GM21526 (cell line): ENCODE measurements at regions not wholly inside any gene's neighbourhood (a gene's known extent, or its start where the extent isn't known, plus 50 kb on each side); places are given as distances from the start of the nearest gene placed in this dataset.

Source experiments
- ATAC-seq: cut with Tn5 transposase; IDR thresholded peaks from one replicate; pipeline ENCODE4 v1.9.1; 2021; ENCODE audit warnings: moderate library complexity; ENCODE audit not compliant: unreplicated experiment, low FRiP score

GRCh38 chr14:62126879-62127478, 364.8 kb downstream of the SNAPC1 start:
- peak; percentile 78 for ATAC-seq

GRCh38 chr14:62130441-62130840, 368.2 kb downstream of the SNAPC1 start:
- no peak for ATAC-seq

DNA sequence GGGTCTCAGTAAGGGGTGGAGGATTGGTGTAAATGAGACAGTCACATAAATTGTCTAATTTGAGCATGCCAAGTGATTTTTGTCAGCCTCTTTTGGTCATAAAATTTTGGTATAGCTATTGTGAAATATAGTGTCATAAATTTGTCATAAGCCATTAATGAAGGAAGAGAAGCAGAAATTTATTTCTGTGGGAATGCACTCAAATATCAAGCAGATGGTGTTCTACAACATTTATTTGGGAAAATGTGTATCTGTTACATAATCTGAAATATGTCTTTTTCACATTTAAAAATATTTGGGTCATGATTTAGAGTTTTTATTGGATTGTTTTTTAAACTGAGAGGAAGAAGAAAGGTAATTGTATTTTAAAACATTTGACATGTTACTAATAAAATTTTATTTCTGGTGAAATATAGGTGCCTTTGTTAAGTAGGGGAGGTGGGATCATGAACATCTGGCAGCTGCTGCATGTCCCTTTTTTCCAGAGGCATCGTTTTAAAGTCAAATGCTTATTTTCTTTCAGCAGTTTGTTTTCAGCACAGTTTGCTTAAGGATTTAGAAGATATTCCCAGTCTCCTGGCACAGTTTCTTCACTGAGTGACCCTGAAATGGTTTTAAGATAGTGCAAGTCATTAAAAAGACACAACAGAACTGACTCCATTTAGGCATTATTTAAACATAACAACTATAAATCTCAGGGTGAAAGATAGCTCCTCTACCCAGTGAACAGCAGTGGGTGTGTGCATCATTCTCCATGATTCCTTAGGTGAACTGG, 371.7 kb downstream of the SNAPC1 start:
- no peak for ATAC-seq

- ATAC-seq, result no peak
These were observed 376.4 kb downstream of the SNAPC1 start for GRCh38 chr14:62138593-62138992.

GRCh38 chr14:62141139-62141538, 378.9 kb downstream of the SNAPC1 start:
- no peak for ATAC-seq

GRCh38 chr14:62143245-62143644, 381.0 kb downstream of the SNAPC1 start:
- no peak for ATAC-seq

GRCh38 chr14:62144863-62145262, 382.6 kb downstream of the SNAPC1 start:
- ATAC-seq, result no peak

- no peak for ATAC-seq
These were observed 383.8 kb downstream of the SNAPC1 start for GRCh38 chr14:62146030-62146429.

DNA sequence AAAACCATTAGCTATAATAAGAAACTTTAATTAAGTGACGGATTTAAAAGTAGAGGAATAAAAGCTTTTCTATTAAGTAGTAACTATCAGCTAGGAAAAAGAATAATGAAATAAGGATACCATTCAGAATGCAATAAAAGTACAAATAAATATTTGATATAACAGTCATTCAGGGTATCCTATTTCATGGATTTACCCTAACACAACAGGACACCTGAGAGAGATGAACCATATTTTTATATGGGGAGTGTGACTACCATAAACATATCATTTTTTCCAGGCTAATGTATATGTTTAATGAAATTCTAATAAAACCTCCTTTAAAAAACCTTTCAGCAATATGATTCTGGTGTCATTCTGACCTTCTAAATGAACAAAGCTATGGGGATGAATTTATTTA, 393.8 kb downstream of the SNAPC1 start:
- ATAC-seq, result no peak

DNA sequence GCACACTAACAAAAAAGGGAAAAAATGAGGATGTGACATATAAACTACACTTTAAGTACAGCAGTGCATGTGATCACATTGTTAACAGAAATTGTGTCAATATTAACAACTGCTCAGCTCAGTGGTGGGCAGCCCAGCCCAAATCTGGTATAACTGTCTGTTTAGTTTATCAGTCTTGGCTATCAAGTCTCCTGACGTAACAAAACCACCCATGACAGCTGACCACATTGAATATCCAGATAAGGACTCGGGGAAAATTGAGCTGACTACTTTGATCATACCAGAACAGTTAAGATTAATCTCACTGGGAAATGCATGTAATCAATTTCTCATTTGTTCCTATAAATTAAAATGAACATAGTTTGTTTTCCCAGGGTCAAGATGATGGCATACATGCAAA, 396.6 kb downstream of the SNAPC1 start:
- ATAC-seq, result no peak

GRCh38 chr14:62159314-62159713, 397.1 kb downstream of the SNAPC1 start:
- no peak for ATAC-seq

- no peak for ATAC-seq
These were observed 400.9 kb downstream of the SNAPC1 start for GRCh38 chr14:62162998-62163589.

- ATAC-seq, result no peak
These were observed 406.4 kb downstream of the SNAPC1 start for GRCh38 chr14:62168564-62169155.

DNA sequence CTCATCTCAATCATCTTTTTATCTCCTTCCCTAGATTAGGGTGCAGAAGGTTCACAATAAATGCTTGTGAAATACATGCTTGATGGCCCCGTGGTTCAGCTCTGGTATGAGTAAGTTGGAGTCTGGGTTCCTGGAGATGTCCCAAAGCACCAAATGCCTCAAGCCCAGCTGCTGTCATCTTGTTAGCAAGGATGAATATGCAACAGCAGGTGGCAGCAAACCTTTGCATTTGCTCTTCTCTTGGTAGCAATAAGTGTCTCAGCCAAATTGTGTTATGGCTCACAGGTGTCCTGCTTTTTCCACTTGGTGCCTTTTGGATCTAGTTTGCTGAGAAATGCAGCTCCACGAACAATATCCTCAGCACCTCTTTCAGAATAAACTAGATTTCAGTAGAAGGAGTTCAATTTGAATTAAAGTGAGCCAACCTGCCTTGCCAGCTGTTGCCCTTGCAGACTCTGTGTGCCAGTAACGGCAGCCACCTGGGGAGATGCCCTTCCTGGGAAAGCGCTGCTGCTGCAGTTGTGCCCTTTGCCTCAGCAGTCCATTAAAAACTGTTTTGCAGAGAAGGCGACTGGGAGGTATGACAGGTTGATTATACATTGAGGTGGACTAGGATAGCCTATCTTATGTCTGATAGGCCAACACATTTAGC, 417.3 kb downstream of the SNAPC1 start:
- peak; percentile 63 for ATAC-seq

- ATAC-seq, result no peak
These were observed 419.4 kb downstream of the SNAPC1 start for GRCh38 chr14:62181591-62181990.

- no peak for ATAC-seq
These were observed 422.9 kb downstream of the SNAPC1 start for GRCh38 chr14:62185078-62185477.

GRCh38 chr14:62187265-62187664, 425.0 kb downstream of the SNAPC1 start:
- no peak for ATAC-seq

DNA sequence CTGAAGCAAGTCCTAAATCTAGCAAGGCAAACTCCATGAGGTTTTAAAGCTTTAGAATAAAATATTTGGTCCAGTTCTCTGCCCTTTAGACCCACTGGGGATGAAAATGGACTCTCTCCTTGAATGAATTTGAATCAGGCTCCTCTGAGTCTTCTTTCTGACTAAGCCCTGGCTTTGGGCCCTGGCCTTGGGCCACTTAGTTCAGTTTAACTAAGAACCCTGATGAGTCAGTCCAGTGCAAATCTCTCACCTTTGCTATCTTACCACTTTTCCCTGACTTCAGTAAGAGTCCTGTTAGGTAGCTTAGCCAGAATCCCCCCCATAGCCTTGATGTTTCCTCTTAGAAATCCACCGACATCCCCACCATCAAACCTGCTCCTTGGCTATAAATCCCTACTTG, 427.5 kb downstream of the SNAPC1 start:
- no peak for ATAC-seq

DNA sequence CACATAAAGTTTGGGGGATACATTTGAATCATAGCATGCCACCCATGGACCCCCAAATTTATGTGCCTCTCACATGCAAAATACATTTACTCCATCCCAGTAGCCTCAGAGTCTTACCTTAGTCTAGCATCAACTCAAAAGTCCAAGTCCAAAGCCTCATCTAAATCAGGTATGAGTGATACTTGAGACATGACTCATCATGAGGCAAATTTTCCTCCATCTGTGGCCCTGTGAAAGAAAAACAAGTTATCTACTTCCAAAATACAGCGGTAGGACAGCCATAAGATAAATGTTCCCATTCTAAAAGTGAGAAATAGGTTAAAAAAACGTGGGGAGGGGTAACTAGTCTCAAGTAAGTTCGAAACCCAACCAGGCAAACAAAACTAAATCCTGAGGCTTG, 444.2 kb downstream of the SNAPC1 start:
- no peak for ATAC-seq

DNA sequence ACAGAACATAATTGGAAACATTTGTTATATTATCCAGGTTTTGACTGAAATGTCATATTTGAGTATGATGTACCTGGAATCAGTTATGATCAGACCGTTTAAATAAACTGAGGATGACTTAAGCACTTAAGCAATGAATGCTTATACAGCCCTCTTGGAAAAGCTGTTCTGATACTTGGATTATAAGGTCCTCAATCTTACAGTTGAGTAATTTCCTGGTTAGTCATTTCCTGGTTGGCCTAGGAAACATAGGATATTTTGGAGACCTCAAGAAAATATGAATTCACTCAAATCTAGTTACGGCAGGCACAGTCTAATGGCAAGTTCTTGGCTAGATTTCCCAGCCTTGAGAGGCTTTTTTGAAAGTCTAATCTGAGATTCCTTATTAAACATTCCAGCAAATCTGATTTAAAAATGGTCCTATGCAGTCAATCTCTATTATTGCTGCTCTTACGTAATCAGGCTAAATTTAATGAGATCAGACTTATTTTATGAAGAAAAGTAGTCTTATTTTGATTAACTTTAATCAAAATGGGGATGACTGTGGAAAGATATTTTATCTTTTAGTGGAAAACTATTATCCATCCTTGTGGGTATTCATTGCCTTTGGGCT, 447.2 kb downstream of the SNAPC1 start:
- no peak for ATAC-seq

DNA sequence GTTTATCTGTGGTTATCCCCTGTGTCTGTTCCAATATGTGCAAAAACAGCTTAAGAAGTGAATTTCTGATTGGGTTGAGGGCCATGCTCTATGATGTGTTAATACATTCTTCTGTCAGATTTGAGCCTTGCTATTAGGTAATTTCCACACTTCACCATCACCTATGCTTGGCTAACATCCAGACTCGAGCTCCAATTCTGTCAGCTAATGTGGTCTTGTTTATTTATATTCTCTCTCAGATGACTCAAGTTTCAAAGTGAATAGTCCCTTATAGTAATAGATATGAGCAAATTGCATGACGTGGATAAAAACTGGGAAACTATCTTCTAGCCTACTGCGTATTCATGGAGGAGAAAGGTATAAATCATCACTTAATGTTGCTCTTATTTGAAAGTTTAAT, 451.3 kb downstream of the SNAPC1 start:
- ATAC-seq, result no peak
